HCT116 (cell line): ENCODE measurements at regions not wholly inside any gene's neighbourhood (a gene's known extent, or its start where the extent isn't known, plus 50 kb on each side); places are given as distances from the start of the nearest gene placed in this dataset.

Source experiments
- ATAC-seq: fragments of 200-7000 bp; cut with Tn5 transposase; 2 replicates; pipeline ENCODE4 v1.9.1; 2020; ENCODE audit warnings: mild to moderate bottlenecking, moderate library complexity
- BruUV-seq: library from RNA; stranded (reverse); fragments of 400-500 nt; replicated peaks from 2 replicates; lab custom pipeline; 2021; lab: Mats Ljungman, UMichigan
- CTCF ChIA-PET: fragments of 300-600 bp; sonication (Branson Sonifier 250); formaldehyde crosslinking; loops from one replicate; lab custom pipeline; 2021; ENCODE audit warnings: antibody characterized with exemption; lab: Charles Lee
- POLR2A ChIA-PET: fragments of 300-600, 350-600 bp; sonication (Branson Sonifier 250); formaldehyde crosslinking; loops from one replicate; lab custom pipeline; 2021; ENCODE audit warnings: antibody characterized with exemption; lab: Charles Lee
- RAD21 ChIA-PET, 2 experiments: fragments of 300-600 bp; sonication (Branson Sonifier 250); formaldehyde crosslinking; loops; one replicate each; lab custom pipeline; 2023; ENCODE audit warnings: low total read pairs in 2 of 2; ENCODE audit not compliant: uncharacterized antibody in 2 of 2, unreplicated experiment in 2 of 2, low non-redundant PET in 1 of 2; lab: Charles Lee
- DNase-seq: peaks from one replicate; pipeline ENCODE4 v3.0.0-alpha.2; 2010; ENCODE audit warnings: low read depth, low spot score
- H2AFZ ChIP-seq: fragments of 200-600 bp; shearing (Covaris generic), sonication (generic); 2 replicates; pipeline ENCODE4 v1.6.1; 2017; ENCODE audit warnings: low read depth, mixed run types, mixed read lengths, antibody characterized with exemption, low read length; ENCODE audit not compliant: poor library complexity, severe bottlenecking
- H3K27ac ChIP-seq: 2 replicates; pipeline ENCODE4 v1.5.1; 2012; ENCODE audit warnings: low read depth, low read length
- H3K27me3 ChIP-seq: fragments of 200-600 bp; sonication (generic); 2 replicates; pipeline ENCODE4 v1.6.1; 2016; ENCODE audit warnings: mixed run types, low read length, mixed read lengths; ENCODE audit not compliant: insufficient read depth
- H3K36me3 ChIP-seq, 2 experiments: fragments of 200-500 bp in 1 of 2; fragments of 200-600 bp in 1 of 2; sonication (Bioruptor generic) in 1 of 2; sonication (generic) in 1 of 2; 2 replicates each; pipeline versions ENCODE4 v1.5.1 to v1.6.1; 2014 to 2016; ENCODE audit warnings: low read length in 2 of 2, inconsistent platforms in 1 of 2, mixed read lengths in 1 of 2, mixed run types in 1 of 2; ENCODE audit not compliant: insufficient read depth in 2 of 2, control insufficient read depth in 1 of 2
- H3K4me1 ChIP-seq, 2 experiments: fragments of 200-600 bp in 1 of 2; sonication (generic) in 1 of 2; 2 replicates each; pipeline versions ENCODE4 v1.5.1 to v1.6.1; 2012 to 2017; ENCODE audit warnings: low read length in 2 of 2, inconsistent platforms in 1 of 2, mild to moderate bottlenecking in 1 of 2, mixed read lengths in 1 of 2, mixed run types in 1 of 2, moderate library complexity in 1 of 2; ENCODE audit not compliant: insufficient read depth in 2 of 2, control insufficient read depth in 1 of 2
- H3K4me2 ChIP-seq: fragments of 200-600 bp; sonication (generic); 2 replicates; pipeline ENCODE4 v1.6.1; 2017; ENCODE audit warnings: mixed run types, low read length, mixed read lengths
- H3K4me3 ChIP-seq, 2 experiments: fragments of 200-600 bp in 1 of 2; sonication (generic) in 1 of 2; replicated peaks in 1 of 2; 2 replicates each; pipeline ENCODE4 v1.5.1; 2011 to 2016; ENCODE audit warnings: low read length in 2 of 2, control low read depth in 1 of 2, low read depth in 1 of 2, mild to moderate bottlenecking in 1 of 2, mixed read lengths in 1 of 2, mixed run types in 1 of 2
- H3K79me2 ChIP-seq: fragments of 200-600 bp; sonication (generic); 2 replicates; pipeline ENCODE4 v1.6.1; 2017; ENCODE audit warnings: mild to moderate bottlenecking, mixed run types, low read length, moderate library complexity, mixed read lengths; ENCODE audit not compliant: insufficient read depth
- H3K9ac ChIP-seq: fragments of 200-600 bp; sonication (generic); 2 replicates; pipeline ENCODE4 v1.6.1; 2016; ENCODE audit warnings: low read length, mixed read lengths
- H3K9me2 ChIP-seq: fragments of 200-600 bp; sonication (generic), shearing (Covaris generic); 2 replicates; pipeline ENCODE4 v1.6.1; 2017; ENCODE audit warnings: mixed run types, mild to moderate bottlenecking, moderate library complexity; ENCODE audit not compliant: insufficient read depth
- H3K9me3 ChIP-seq, 2 experiments: fragments of 200-500 bp in 1 of 2; fragments of 200-600 bp in 1 of 2; sonication (Bioruptor generic) in 1 of 2; sonication (generic) in 1 of 2; 2 replicates each; pipeline ENCODE4 v1.6.1; 2014 to 2017; ENCODE audit warnings: low read length in 2 of 2, mixed read lengths in 2 of 2, inconsistent platforms in 1 of 2, low read depth in 1 of 2, mild to moderate bottlenecking in 1 of 2, mixed run types in 1 of 2, moderate library complexity in 1 of 2; ENCODE audit not compliant: control insufficient read depth in 1 of 2, insufficient read depth in 1 of 2
- H4K20me1 ChIP-seq: fragments of 200-600 bp; sonication (generic), shearing (Covaris generic); 2 replicates; pipeline ENCODE4 v1.6.1; 2017; ENCODE audit warnings: mixed run types, mild to moderate bottlenecking, moderate library complexity; ENCODE audit not compliant: insufficient read depth
- CEBPB ChIP-seq: IDR thresholded peaks from 2 replicates; pipeline ENCODE4 v1.6.1; 2012; ENCODE audit warnings: low read depth
- EZH2 ChIP-seq: fragments of 200-600 bp; sonication (generic); IDR thresholded peaks from 2 replicates; pipeline ENCODE4 v1.6.1; 2017; ENCODE audit warnings: antibody characterized with exemption, mixed run types
- EZH2phosphoT487 ChIP-seq: fragments of 200-600 bp; IDR thresholded peaks from 2 replicates; pipeline ENCODE4 v1.6.1; 2018; ENCODE audit warnings: antibody characterized with exemption, borderline replicate concordance
- FOSL1 ChIP-seq: IDR thresholded peaks from 2 replicates; pipeline ENCODE4 v1.6.1; 2012; ENCODE audit warnings: low read depth
- JUND ChIP-seq: IDR thresholded peaks from 2 replicates; pipeline ENCODE4 v1.6.1; 2012
- POLR2A ChIP-seq: IDR thresholded peaks from 2 replicates; pipeline ENCODE4 v1.7.0; 2011; ENCODE audit warnings: borderline replicate concordance; ENCODE audit not compliant: insufficient read depth, insufficient read length; ENCODE audit errors: extremely low read depth
- POLR2AphosphoS5 ChIP-seq: IDR thresholded peaks from 2 replicates; pipeline ENCODE4 v1.6.1; 2011; ENCODE audit warnings: mild to moderate bottlenecking, low read depth, low read length, moderate library complexity
- RAD21 ChIP-seq: IDR thresholded peaks from 2 replicates; pipeline ENCODE4 v1.6.1; 2012; ENCODE audit warnings: low read depth, mild to moderate bottlenecking
- SP1 ChIP-seq: IDR thresholded peaks from 2 replicates; pipeline ENCODE4 v1.6.1; 2012; ENCODE audit warnings: low read depth
- YY1 ChIP-seq: IDR thresholded peaks from 2 replicates; pipeline ENCODE4 v1.6.1; 2011; ENCODE audit warnings: low read length, low read depth, moderate library complexity, mild to moderate bottlenecking; ENCODE audit not compliant: insufficient replicate concordance; ENCODE audit errors: extremely low read depth
- ZFX ChIP-seq: fragments of 450-650 bp; IDR thresholded peaks from 2 replicates; pipeline ENCODE4 v1.6.1; 2017
- ZNF274 ChIP-seq: fragments of 200-500 bp; sonication (Bioruptor generic); IDR thresholded peaks from 2 replicates; pipeline ENCODE4 v1.6.1; 2014; ENCODE audit warnings: mild to moderate bottlenecking, low read depth, low read length, inconsistent platforms
- intact Hi-C: fragments of 100-400 bp; cut with micrococcal nuclease; formaldehyde crosslinking; loops from 2 replicates; pipeline ENCODE4 v1.10.0; 2022
- TF ChIP-seq, protein P1 (sequence below), 3 experiments: fragments of 200-600 bp in 1 of 3; sonication (generic) in 1 of 3; IDR thresholded peaks in 2 of 3; conservative IDR thresholded peaks in 1 of 3; 2 replicates each; pipeline ENCODE4 v1.5.1; 2012 to 2017; ENCODE audit warnings: low read depth in 2 of 3, low read length in 2 of 3, antibody characterized with exemption in 1 of 3, borderline replicate concordance in 1 of 3, control low read depth in 1 of 3, mild to moderate bottlenecking in 1 of 3, mixed read lengths in 1 of 3, mixed run types in 1 of 3, moderate library complexity in 1 of 3; ENCODE audit not compliant: insufficient read depth in 1 of 3
- TF ChIP-seq, protein P2 (sequence below): IDR thresholded peaks from 2 replicates; pipeline ENCODE4 v1.6.1; 2012
- TF ChIP-seq, protein P3 (sequence below): IDR thresholded peaks from 2 replicates; pipeline ENCODE4 v1.6.1; 2011; ENCODE audit warnings: mild to moderate bottlenecking, low read length, moderate library complexity; ENCODE audit not compliant: insufficient replicate concordance; ENCODE audit errors: extremely low read depth
- TF ChIP-seq, protein P4 (sequence below): IDR thresholded peaks from 2 replicates; pipeline ENCODE4 v1.6.1; 2012
- TF ChIP-seq, protein P5 (sequence below): IDR thresholded peaks from 2 replicates; pipeline ENCODE4 v1.6.1; 2012; ENCODE audit warnings: low read depth

DNA sequence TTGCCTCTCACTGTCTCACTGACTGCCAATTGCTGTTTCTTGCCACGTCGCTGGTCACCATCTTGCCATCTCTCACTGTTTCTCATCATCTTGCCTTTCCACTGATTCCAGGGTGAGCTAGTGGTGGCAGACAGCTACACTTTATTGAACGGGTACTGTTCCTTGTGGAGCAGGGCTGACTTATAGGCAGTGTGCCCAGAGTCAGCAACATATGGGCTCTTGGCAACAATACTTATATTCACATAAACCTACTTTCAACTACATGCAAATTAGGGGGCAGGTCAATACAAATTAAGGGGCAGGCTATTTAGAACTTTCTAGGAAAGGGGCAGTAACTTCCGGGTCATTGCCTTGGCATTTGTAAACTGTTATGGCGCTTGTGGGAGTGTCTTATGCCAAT, 186.2 kb upstream of the SYNDIG1 start:
- no peak for ATAC-seq
- Histone ChIP-seq H3K4me1 (no peaks in the 10 kb centered on the region), H4K20me1 (no peaks in the 10 kb centered on the region), H3K9ac (no peak overlapping the region), H3K9me3 (no peaks in the 10 kb centered on the region; a peak in 1 of 4 replicates), H3K9me2 (no peaks in the 10 kb centered on the region), H3K4me3 (no peak overlapping the region), H2AFZ (no peak overlapping the region), H3K27me3 (no peaks in the 10 kb centered on the region), H3K27ac (no peak overlapping the region), H3K36me3 (no peaks in the 10 kb centered on the region), H3K4me2 (no peak overlapping the region), H3K79me2 (no peaks in the 10 kb centered on the region)
- DNase-seq = no peak
- intact Hi-C loops = loop anchor here (5.0 kb wide), 1 partner anchor 404 kb away; no protein-coding TSS in a partner anchor
- ChIA-PET POLR2A (no interaction called here), CTCF (no interaction called here), RAD21 (no interaction called here)
- TF ChIP-seq, protein P1, sequence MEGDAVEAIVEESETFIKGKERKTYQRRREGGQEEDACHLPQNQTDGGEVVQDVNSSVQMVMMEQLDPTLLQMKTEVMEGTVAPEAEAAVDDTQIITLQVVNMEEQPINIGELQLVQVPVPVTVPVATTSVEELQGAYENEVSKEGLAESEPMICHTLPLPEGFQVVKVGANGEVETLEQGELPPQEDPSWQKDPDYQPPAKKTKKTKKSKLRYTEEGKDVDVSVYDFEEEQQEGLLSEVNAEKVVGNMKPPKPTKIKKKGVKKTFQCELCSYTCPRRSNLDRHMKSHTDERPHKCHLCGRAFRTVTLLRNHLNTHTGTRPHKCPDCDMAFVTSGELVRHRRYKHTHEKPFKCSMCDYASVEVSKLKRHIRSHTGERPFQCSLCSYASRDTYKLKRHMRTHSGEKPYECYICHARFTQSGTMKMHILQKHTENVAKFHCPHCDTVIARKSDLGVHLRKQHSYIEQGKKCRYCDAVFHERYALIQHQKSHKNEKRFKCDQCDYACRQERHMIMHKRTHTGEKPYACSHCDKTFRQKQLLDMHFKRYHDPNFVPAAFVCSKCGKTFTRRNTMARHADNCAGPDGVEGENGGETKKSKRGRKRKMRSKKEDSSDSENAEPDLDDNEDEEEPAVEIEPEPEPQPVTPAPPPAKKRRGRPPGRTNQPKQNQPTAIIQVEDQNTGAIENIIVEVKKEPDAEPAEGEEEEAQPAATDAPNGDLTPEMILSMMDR (IDR thresholded peaks at IDR 0.05 in 2 of 3, conservative IDR thresholded peaks at IDR 0.05 in 1 of 3; ENCODE audit: borderline replicate concordance in 1 of 3, insufficient read depth in 1 of 3, low read depth in 2 of 3, low read length in 2 of 3) = no peak
- TF ChIP-seq, protein P2, sequence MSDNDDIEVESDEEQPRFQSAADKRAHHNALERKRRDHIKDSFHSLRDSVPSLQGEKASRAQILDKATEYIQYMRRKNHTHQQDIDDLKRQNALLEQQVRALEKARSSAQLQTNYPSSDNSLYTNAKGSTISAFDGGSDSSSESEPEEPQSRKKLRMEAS = no peak
- TF ChIP-seq ZFX (no peak), ZNF274 (no peak), FOSL1 (no peak), CEBPB (no peak), YY1 (no peak), POLR2A (no peak), SP1 (no peak), POLR2AphosphoS5 (no peak), EZH2phosphoT487 (no peak), RAD21 (no peak), JUND (no peak), EZH2 (no peak)
- TF ChIP-seq, protein P3, sequence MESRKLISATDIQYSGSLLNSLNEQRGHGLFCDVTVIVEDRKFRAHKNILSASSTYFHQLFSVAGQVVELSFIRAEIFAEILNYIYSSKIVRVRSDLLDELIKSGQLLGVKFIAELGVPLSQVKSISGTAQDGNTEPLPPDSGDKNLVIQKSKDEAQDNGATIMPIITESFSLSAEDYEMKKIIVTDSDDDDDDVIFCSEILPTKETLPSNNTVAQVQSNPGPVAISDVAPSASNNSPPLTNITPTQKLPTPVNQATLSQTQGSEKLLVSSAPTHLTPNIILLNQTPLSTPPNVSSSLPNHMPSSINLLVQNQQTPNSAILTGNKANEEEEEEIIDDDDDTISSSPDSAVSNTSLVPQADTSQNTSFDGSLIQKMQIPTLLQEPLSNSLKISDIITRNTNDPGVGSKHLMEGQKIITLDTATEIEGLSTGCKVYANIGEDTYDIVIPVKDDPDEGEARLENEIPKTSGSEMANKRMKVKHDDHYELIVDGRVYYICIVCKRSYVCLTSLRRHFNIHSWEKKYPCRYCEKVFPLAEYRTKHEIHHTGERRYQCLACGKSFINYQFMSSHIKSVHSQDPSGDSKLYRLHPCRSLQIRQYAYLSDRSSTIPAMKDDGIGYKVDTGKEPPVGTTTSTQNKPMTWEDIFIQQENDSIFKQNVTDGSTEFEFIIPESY = no peak
- TF ChIP-seq, protein P4, sequence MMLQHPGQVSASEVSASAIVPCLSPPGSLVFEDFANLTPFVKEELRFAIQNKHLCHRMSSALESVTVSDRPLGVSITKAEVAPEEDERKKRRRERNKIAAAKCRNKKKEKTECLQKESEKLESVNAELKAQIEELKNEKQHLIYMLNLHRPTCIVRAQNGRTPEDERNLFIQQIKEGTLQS = no peak
- TF ChIP-seq, protein P5, sequence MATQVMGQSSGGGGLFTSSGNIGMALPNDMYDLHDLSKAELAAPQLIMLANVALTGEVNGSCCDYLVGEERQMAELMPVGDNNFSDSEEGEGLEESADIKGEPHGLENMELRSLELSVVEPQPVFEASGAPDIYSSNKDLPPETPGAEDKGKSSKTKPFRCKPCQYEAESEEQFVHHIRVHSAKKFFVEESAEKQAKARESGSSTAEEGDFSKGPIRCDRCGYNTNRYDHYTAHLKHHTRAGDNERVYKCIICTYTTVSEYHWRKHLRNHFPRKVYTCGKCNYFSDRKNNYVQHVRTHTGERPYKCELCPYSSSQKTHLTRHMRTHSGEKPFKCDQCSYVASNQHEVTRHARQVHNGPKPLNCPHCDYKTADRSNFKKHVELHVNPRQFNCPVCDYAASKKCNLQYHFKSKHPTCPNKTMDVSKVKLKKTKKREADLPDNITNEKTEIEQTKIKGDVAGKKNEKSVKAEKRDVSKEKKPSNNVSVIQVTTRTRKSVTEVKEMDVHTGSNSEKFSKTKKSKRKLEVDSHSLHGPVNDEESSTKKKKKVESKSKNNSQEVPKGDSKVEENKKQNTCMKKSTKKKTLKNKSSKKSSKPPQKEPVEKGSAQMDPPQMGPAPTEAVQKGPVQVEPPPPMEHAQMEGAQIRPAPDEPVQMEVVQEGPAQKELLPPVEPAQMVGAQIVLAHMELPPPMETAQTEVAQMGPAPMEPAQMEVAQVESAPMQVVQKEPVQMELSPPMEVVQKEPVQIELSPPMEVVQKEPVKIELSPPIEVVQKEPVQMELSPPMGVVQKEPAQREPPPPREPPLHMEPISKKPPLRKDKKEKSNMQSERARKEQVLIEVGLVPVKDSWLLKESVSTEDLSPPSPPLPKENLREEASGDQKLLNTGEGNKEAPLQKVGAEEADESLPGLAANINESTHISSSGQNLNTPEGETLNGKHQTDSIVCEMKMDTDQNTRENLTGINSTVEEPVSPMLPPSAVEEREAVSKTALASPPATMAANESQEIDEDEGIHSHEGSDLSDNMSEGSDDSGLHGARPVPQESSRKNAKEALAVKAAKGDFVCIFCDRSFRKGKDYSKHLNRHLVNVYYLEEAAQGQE = no peak
- no TSS peak for BruUV-seq
